H1 (cell line): ENCODE measurements at regions not wholly inside any gene's neighbourhood (a gene's known extent, or its start where the extent isn't known, plus 50 kb on each side); places are given as distances from the start of the nearest gene placed in this dataset.

Experiments
- POU5F1 ChIP-seq: IDR thresholded peaks from 2 replicates; pipeline ENCODE4 v1.6.1; 2011; ENCODE audit warnings: low read depth, mild to moderate bottlenecking, low read length, moderate library complexity
- SP2 ChIP-seq: IDR thresholded peaks from 2 replicates; pipeline ENCODE4 v1.6.1; 2012; ENCODE audit warnings: mild to moderate bottlenecking, low read length, inconsistent platforms

DNA sequence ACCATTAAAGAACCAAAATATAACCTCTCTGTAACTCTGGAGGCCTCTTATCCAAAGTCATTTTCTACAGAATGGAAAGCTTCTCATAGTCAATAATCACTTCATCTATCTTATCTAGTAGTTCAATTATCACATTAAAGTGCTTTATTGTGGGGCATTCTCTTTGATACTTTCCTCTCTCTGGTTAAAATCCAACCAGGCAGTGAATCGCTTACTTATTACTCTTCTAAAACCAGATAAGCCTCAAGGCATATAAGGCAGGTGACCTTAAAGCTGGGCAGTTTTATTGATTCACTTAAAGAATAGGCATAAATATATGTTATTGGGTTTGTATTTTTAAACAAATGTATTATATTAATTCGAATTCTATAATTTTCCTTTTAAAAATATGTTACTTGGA lies 2162.1 kb upstream of the TENM3 start (continued):
- TF ChIP-seq SP2 (no peak), POU5F1 (no peak)
- TF ChIP-seq, all 59 proteins: peak for 0
